K562 (cell line): ENCODE measurements at regions not wholly inside any gene's neighbourhood (a gene's known extent, or its start where the extent isn't known, plus 50 kb on each side); places are given as distances from the start of the nearest gene placed in this dataset.

Source experiments
- CHD2 ChIP-seq: IDR thresholded peaks from 2 replicates; pipeline ENCODE4 v1.6.1; 2011; ENCODE audit warnings: low read depth, low read length
- CTCF ChIP-seq, 3 experiments: IDR thresholded peaks in 2 of 3; conservative IDR thresholded peaks in 1 of 3; 2 replicates each; pipeline ENCODE4 v1.5.1; 2011 to 2012; ENCODE audit warnings: low read length in 3 of 3, mild to moderate bottlenecking in 3 of 3, control low read depth in 2 of 3, improper control_type of control experiment in 1 of 3, inconsistent platforms in 1 of 3, low read depth in 1 of 3, mixed read lengths in 1 of 3, moderate library complexity in 1 of 3; ENCODE audit not compliant: insufficient read depth in 2 of 3
- EP300 ChIP-seq: IDR thresholded peaks from 2 replicates; pipeline ENCODE4 v1.6.1; 2012; ENCODE audit warnings: low read length, improper control_type of control experiment
- FOSL1 ChIP-seq: fragments of 200-800 bp; sonication (Bioruptor generic); conservative IDR thresholded peaks from 2 replicates; pipeline ENCODE4 v1.6.1; 2016; ENCODE audit warnings: missing genetic modification characterization, missing compliant biosample characterization
- HMG20B ChIP-seq: fragments of 250-450 bp; sonication (Bioruptor Pico); IDR thresholded peaks from 2 replicates; pipeline ENCODE4 v1.5.0; 2021; ENCODE audit warnings: mild to moderate bottlenecking
- HNRNPLL ChIP-seq: fragments of 200-400 bp; formaldehyde crosslinking; IDR thresholded peaks from 2 replicates; pipeline ENCODE4 v1.6.1; 2017; ENCODE audit warnings: low read length, low read depth, mild to moderate bottlenecking; ENCODE audit not compliant: poor library complexity, severe bottlenecking
- KLF13 ChIP-seq: fragments of 450-650 bp; IDR thresholded peaks from 2 replicates; pipeline ENCODE4 v1.6.1; 2016; ENCODE audit warnings: missing genetic modification characterization, low read depth, mild to moderate bottlenecking, missing compliant biosample characterization, moderate library complexity, borderline replicate concordance
- PML ChIP-seq: IDR thresholded peaks from 2 replicates; pipeline ENCODE4 v1.6.1; 2012; ENCODE audit warnings: low read length, inconsistent platforms
- SMAD4 ChIP-seq: fragments of 250-450 bp; sonication (Bioruptor Pico); conservative IDR thresholded peaks from 2 replicates; pipeline ENCODE4 v1.8.0; 2021; ENCODE audit warnings: inconsistent platforms, mild to moderate bottlenecking, moderate library complexity
- ZBTB7A ChIP-seq: IDR thresholded peaks from 2 replicates; pipeline ENCODE4 v1.6.1; 2011; ENCODE audit warnings: low read depth, mild to moderate bottlenecking, low read length, moderate library complexity, borderline replicate concordance; ENCODE audit not compliant: control insufficient read depth
- ZNF3 ChIP-seq: fragments of 250-450 bp; sonication (Bioruptor Pico); IDR thresholded peaks from 2 replicates; pipeline ENCODE4 v1.5.0; 2021; ENCODE audit warnings: mild to moderate bottlenecking, moderate library complexity

GRCh38 chr3:124281453-124282316 is 289.8 kb upstream of the ROPN1 start:
- no peak for TF ChIP-seq SMAD4 (CRISPR knock-in tag)
- no peak for TF ChIP-seq HMG20B (CRISPR knock-in tag)
- no peak for TF ChIP-seq FOSL1 (tag)
- no peak for TF ChIP-seq ZBTB7A
- no peak for TF ChIP-seq HNRNPLL
- TF ChIP-seq CTCF (IDR thresholded peaks at IDR 0.05 in 2 of 3, conservative IDR thresholded peaks at IDR 0.05 in 1 of 3; ENCODE audit: insufficient read depth in 2 of 3, low read depth in 1 of 3, low read length in 3 of 3) = peak; percentile 20 to 46 (median 44); a peak in 3 of 6 replicates
- TF ChIP-seq EP300 = no peak
- no peak for TF ChIP-seq KLF13
- no peak for TF ChIP-seq CHD2
- no peak for TF ChIP-seq ZNF3
- no peak for TF ChIP-seq PML
